WTC11 (cell line): ENCODE measurements at regions not wholly inside any gene's neighbourhood (a gene's known extent, or its start where the extent isn't known, plus 50 kb on each side); places are given as distances from the start of the nearest gene placed in this dataset.

Experiments
- ATAC-seq: fragments of 200-7000 bp; cut with Tn5 transposase; 2 replicates; pipeline ENCODE4 v1.10.0; 2021; ENCODE audit warnings: mild to moderate bottlenecking, moderate library complexity
- CTCF ChIA-PET: fragments of 300-600 bp; sonication (Branson Sonifier 250); formaldehyde crosslinking; loops from one replicate; lab custom pipeline; 2021; ENCODE audit warnings: antibody characterized with exemption; lab: Charles Lee
- POLR2A ChIA-PET: fragments of 350-600 bp; sonication (Branson Sonifier 250); formaldehyde crosslinking; loops from one replicate; lab custom pipeline; 2021; ENCODE audit warnings: antibody characterized with exemption; lab: Charles Lee
- DNase-seq: peaks from one replicate; pipeline ENCODE4 v3.0.0; 2021; ENCODE audit warnings: low spot score
- H3K27ac Mint-ChIP-seq: 2 replicates; pipeline ENCODE4 v1.8.0; 2021; ENCODE audit warnings: mixed read lengths
- H3K27me3 Mint-ChIP-seq: 2 replicates; pipeline ENCODE4 v1.8.0; 2021; ENCODE audit warnings: low read depth, mild to moderate bottlenecking, moderate library complexity, mixed read lengths
- H3K36me3 Mint-ChIP-seq: 2 replicates; pipeline ENCODE4 v1.8.0; 2021; ENCODE audit warnings: mixed read lengths
- H3K4me1 Mint-ChIP-seq: 2 replicates; pipeline ENCODE4 v1.8.0; 2022; ENCODE audit warnings: mixed read lengths
- H3K4me3 Mint-ChIP-seq: 2 replicates; pipeline ENCODE4 v1.8.0; 2021; ENCODE audit warnings: mild to moderate bottlenecking, moderate library complexity, mixed read lengths
- H3K9me3 Mint-ChIP-seq: 2 replicates; pipeline ENCODE4 v1.8.0; 2021; ENCODE audit warnings: mixed read lengths
- AFF4 ChIP-seq: sonication (generic); formaldehyde crosslinking; IDR thresholded peaks from 2 replicates; pipeline ENCODE4 v1.8.1; 2023; ENCODE audit warnings: mild to moderate bottlenecking, missing genetic modification reagents, borderline replicate concordance
- ATF2 ChIP-seq: sonication (generic); formaldehyde crosslinking; IDR thresholded peaks from 2 replicates; pipeline ENCODE4 v1.8.1; 2022; ENCODE audit warnings: low read depth, missing genetic modification reagents, borderline replicate concordance
- CBFB ChIP-seq: sonication (generic); formaldehyde crosslinking; IDR thresholded peaks from 2 replicates; pipeline ENCODE4 v1.8.1; 2022; ENCODE audit warnings: mild to moderate bottlenecking, low read depth, missing genetic modification reagents
- EMX1 ChIP-seq: fragments of 250-450 bp; sonication (Bioruptor Pico); IDR thresholded peaks from 2 replicates; pipeline ENCODE4 v1.8.0; 2021; ENCODE audit warnings: mild to moderate bottlenecking
- GTF2I ChIP-seq: fragments of 250-450 bp; sonication (Bioruptor Pico); conservative IDR thresholded peaks from 2 replicates; pipeline ENCODE4 v1.4.0; 2021; ENCODE audit warnings: mild to moderate bottlenecking
- HMGA2 ChIP-seq: fragments of 250-450 bp; sonication (Bioruptor Pico); IDR thresholded peaks from 2 replicates; pipeline ENCODE4 v1.4.0; 2021; ENCODE audit warnings: mild to moderate bottlenecking, moderate library complexity
- MAX ChIP-seq: sonication (generic); formaldehyde crosslinking; IDR thresholded peaks from 2 replicates; pipeline ENCODE4 v1.8.0; 2022; ENCODE audit warnings: mild to moderate bottlenecking, missing genetic modification reagents
- NR2C2 ChIP-seq: sonication (generic); formaldehyde crosslinking; IDR thresholded peaks from 2 replicates; pipeline ENCODE4 v1.8.0; 2022; ENCODE audit warnings: mild to moderate bottlenecking, missing genetic modification reagents
- NR3C1 ChIP-seq: sonication (generic); formaldehyde crosslinking; conservative IDR thresholded peaks from 2 replicates; pipeline ENCODE4 v1.8.1; 2023; ENCODE audit warnings: low read depth, mild to moderate bottlenecking, missing genetic modification reagents
- RORB ChIP-seq: fragments of 250-450 bp; sonication (Bioruptor Pico); IDR thresholded peaks from 2 replicates; pipeline ENCODE4 v1.9.0; 2021; ENCODE audit warnings: mild to moderate bottlenecking
- SOX15 ChIP-seq: fragments of 250-450 bp; sonication (Bioruptor Pico); IDR thresholded peaks from 2 replicates; pipeline ENCODE4 v1.9.0; 2021; ENCODE audit warnings: mild to moderate bottlenecking
- TEAD1 ChIP-seq: sonication (generic); formaldehyde crosslinking; IDR thresholded peaks from 2 replicates; pipeline ENCODE4 v1.8.0; 2022; ENCODE audit warnings: mild to moderate bottlenecking, missing genetic modification reagents
- USF1 ChIP-seq: sonication (generic); formaldehyde crosslinking; IDR thresholded peaks from 2 replicates; pipeline ENCODE4 v1.8.0; 2022; ENCODE audit warnings: mild to moderate bottlenecking, missing genetic modification reagents
- ZNF138 ChIP-seq: sonication (generic); formaldehyde crosslinking; conservative IDR thresholded peaks from 2 replicates; pipeline ENCODE4 v1.8.1; 2022; ENCODE audit warnings: mild to moderate bottlenecking, moderate library complexity, missing genetic modification reagents
- ZNF317 ChIP-seq: sonication (generic); formaldehyde crosslinking; IDR thresholded peaks from 2 replicates; pipeline ENCODE4 v1.8.1; 2023; ENCODE audit warnings: low read depth, mild to moderate bottlenecking, moderate library complexity, missing genetic modification reagents, borderline replicate concordance
- TF ChIP-seq, protein P1 (sequence below): sonication (generic); formaldehyde crosslinking; IDR thresholded peaks from 2 replicates; pipeline ENCODE4 v1.8.1; 2023; ENCODE audit warnings: mild to moderate bottlenecking, missing genetic modification reagents, moderate library complexity
- TF ChIP-seq, protein P2 (sequence below): sonication (generic); formaldehyde crosslinking; IDR thresholded peaks from 2 replicates; pipeline ENCODE4 v1.8.1; 2023; ENCODE audit warnings: mild to moderate bottlenecking, missing genetic modification reagents
- TF ChIP-seq, protein P3 (sequence below): sonication (generic); formaldehyde crosslinking; IDR thresholded peaks from 2 replicates; pipeline ENCODE4 v1.8.0; 2023; ENCODE audit warnings: missing genetic modification reagents
- TF ChIP-seq, protein P4 (sequence below): sonication (generic); formaldehyde crosslinking; IDR thresholded peaks from 2 replicates; pipeline ENCODE4 v1.8.1; 2023; ENCODE audit warnings: mild to moderate bottlenecking, missing genetic modification reagents
- TF ChIP-seq, protein P5 (sequence below): sonication (generic); formaldehyde crosslinking; conservative IDR thresholded peaks from 2 replicates; pipeline ENCODE4 v1.8.1; 2022; ENCODE audit warnings: mild to moderate bottlenecking, missing genetic modification reagents

GRCh38 chr5:107103522-107103921 is 567.2 kb downstream of the EFNA5 start:
- TF ChIP-seq GTF2I (CRISPR knock-in tag) (no peak), EMX1 (no peak), CBFB (CRISPR knock-in tag) (no peak), AFF4 (CRISPR knock-in tag) (no peak), RORB (CRISPR knock-in tag) (no peak)
- POLR2A ChIA-PET = no interaction called here
- Mint-ChIP-seq H3K9me3 (peaks cover 14% of the 10 kb centered on the region), H3K27me3 (no peaks in the 10 kb centered on the region), H3K4me3 (no peak overlapping the region), H3K27ac (no peak overlapping the region), H3K36me3 (peaks cover 5% of the 10 kb centered on the region; the same call in 1 of the 2 replicates), H3K4me1 (peaks cover 20% of the 10 kb centered on the region)
- CTCF ChIA-PET = interaction anchor here (1.7 kb wide), 1 partner anchor 145 kb away, joined by 13 read pairs; no protein-coding TSS in a partner anchor
- DNase-seq (no peak), ATAC-seq (no peak)

- POLR2A ChIA-PET = no interaction called here
- no peak for ATAC-seq
- no peaks in the 10 kb centered on the region for H3K27me3 Mint-ChIP-seq
Observed at GRCh38 chr5:107100121-107100520, 570.6 kb downstream of the EFNA5 start.

More at GRCh38 chr5:107100121-107100520, 570.6 kb downstream of the EFNA5 start:
- peaks cover 5% of the 10 kb centered on the region; the same call in 1 of the 2 replicates for H3K36me3 Mint-ChIP-seq
- H3K4me1 Mint-ChIP-seq = peaks cover 24% of the 10 kb centered on the region
- no peak overlapping the region; the same call in 1 of the 2 replicates for H3K27ac Mint-ChIP-seq
- H3K4me3 Mint-ChIP-seq = no peak overlapping the region
- DNase-seq = no peak
- CTCF ChIA-PET = no interaction called here
- TF ChIP-seq, protein P1, sequence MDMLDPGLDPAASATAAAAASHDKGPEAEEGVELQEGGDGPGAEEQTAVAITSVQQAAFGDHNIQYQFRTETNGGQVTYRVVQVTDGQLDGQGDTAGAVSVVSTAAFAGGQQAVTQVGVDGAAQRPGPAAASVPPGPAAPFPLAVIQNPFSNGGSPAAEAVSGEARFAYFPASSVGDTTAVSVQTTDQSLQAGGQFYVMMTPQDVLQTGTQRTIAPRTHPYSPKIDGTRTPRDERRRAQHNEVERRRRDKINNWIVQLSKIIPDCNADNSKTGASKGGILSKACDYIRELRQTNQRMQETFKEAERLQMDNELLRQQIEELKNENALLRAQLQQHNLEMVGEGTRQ (CRISPR knock-in tag) = no peak
- TF ChIP-seq ZNF138 (CRISPR knock-in tag) = no peak
- TF ChIP-seq, protein P2, sequence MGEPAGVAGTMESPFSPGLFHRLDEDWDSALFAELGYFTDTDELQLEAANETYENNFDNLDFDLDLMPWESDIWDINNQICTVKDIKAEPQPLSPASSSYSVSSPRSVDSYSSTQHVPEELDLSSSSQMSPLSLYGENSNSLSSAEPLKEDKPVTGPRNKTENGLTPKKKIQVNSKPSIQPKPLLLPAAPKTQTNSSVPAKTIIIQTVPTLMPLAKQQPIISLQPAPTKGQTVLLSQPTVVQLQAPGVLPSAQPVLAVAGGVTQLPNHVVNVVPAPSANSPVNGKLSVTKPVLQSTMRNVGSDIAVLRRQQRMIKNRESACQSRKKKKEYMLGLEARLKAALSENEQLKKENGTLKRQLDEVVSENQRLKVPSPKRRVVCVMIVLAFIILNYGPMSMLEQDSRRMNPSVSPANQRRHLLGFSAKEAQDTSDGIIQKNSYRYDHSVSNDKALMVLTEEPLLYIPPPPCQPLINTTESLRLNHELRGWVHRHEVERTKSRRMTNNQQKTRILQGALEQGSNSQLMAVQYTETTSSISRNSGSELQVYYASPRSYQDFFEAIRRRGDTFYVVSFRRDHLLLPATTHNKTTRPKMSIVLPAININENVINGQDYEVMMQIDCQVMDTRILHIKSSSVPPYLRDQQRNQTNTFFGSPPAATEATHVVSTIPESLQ (CRISPR knock-in tag) = no peak
- no peak for TF ChIP-seq HMGA2 (CRISPR knock-in tag)
- TF ChIP-seq NR3C1 (CRISPR knock-in tag) = no peak
- TF ChIP-seq CBFB (CRISPR knock-in tag) = no peak
- no peak for TF ChIP-seq TEAD1
- TF ChIP-seq, protein P3, sequence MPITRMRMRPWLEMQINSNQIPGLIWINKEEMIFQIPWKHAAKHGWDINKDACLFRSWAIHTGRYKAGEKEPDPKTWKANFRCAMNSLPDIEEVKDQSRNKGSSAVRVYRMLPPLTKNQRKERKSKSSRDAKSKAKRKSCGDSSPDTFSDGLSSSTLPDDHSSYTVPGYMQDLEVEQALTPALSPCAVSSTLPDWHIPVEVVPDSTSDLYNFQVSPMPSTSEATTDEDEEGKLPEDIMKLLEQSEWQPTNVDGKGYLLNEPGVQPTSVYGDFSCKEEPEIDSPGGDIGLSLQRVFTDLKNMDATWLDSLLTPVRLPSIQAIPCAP (CRISPR knock-in tag) = no peak
- TF ChIP-seq ATF2 = no peak
- no peak for TF ChIP-seq ZNF317 (CRISPR knock-in tag)
- no peak for TF ChIP-seq USF1 (CRISPR knock-in tag)
- TF ChIP-seq, protein P4, sequence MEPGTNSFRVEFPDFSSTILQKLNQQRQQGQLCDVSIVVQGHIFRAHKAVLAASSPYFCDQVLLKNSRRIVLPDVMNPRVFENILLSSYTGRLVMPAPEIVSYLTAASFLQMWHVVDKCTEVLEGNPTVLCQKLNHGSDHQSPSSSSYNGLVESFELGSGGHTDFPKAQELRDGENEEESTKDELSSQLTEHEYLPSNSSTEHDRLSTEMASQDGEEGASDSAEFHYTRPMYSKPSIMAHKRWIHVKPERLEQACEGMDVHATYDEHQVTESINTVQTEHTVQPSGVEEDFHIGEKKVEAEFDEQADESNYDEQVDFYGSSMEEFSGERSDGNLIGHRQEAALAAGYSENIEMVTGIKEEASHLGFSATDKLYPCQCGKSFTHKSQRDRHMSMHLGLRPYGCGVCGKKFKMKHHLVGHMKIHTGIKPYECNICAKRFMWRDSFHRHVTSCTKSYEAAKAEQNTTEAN (CRISPR knock-in tag) = no peak
- TF ChIP-seq SOX15 (CRISPR knock-in tag) = no peak
- TF ChIP-seq, protein P5, sequence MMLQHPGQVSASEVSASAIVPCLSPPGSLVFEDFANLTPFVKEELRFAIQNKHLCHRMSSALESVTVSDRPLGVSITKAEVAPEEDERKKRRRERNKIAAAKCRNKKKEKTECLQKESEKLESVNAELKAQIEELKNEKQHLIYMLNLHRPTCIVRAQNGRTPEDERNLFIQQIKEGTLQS (CRISPR knock-in tag) = no peak
- no peak for TF ChIP-seq NR2C2 (CRISPR knock-in tag)
- TF ChIP-seq MAX (CRISPR knock-in tag) = no peak
- peaks cover 14% of the 10 kb centered on the region for H3K9me3 Mint-ChIP-seq
